Spleen (tissue), 7 donors: ENCODE measurements at regions not wholly inside any gene's neighbourhood (a gene's known extent, or its start where the extent isn't known, plus 50 kb on each side); places are given as distances from the start of the nearest gene placed in this dataset.

ENCODE experiments used
- CTCF ChIP-seq, 11 experiments: fragments of 200-600 bp in 7 of 11; fragments of 450-650 bp in 4 of 11; sonication (generic) in 4 of 11; IDR thresholded peaks in 8 of 11; conservative IDR thresholded peaks in 3 of 11; 1 replicate in 7 of 11; 2 replicates in 4 of 11; pipeline versions ENCODE4 v1.4.0 to v1.8.0; 2016 to 2021; ENCODE audit warnings: antibody characterized with exemption in 11 of 11, inconsistent platforms in 4 of 11, mild to moderate bottlenecking in 1 of 11
- POLR2A ChIP-seq, 3 donors: fragments of 450-650 bp; IDR thresholded peaks; one replicate each; pipeline ENCODE4 v1.5.1; 2017; ENCODE audit warnings: antibody characterized with exemption in 3 of 3, mild to moderate bottlenecking in 1 of 3
- POLR2AphosphoS5 ChIP-seq, 3 donors: sonication (generic); formaldehyde crosslinking; IDR thresholded peaks; one replicate each; pipeline ENCODE4 v1.5.1; 2017; ENCODE audit warnings: antibody characterized with exemption in 3 of 3
- donor health status: DM: no; HTN: no; CAD: no; lungs with moderate emphysema.
- donor health status: DM: no; HTN: no; CAD: no.
- donor health status: DM: no; HTN: no; CAD: no.

- no peak for TF ChIP-seq CTCF (IDR thresholded peaks at IDR 0.05 in 8 of 11, conservative IDR thresholded peaks at IDR 0.05 in 3 of 11)
- no peak for TF ChIP-seq POLR2AphosphoS5 (IDR thresholded peaks at IDR 0.05)
- TF ChIP-seq POLR2A (IDR thresholded peaks at IDR 0.05): no peak
Measured at GRCh38 chr10:36765782-36766414, 359.5 kb upstream of the ANKRD30A start.
